GM12878 (cell line): ENCODE measurements at regions not wholly inside any gene's neighbourhood (a gene's known extent, or its start where the extent isn't known, plus 50 kb on each side); places are given as distances from the start of the nearest gene placed in this dataset.

Source experiments
- ATAC-seq: fragments of 200-7000 bp; cut with Tn5 transposase; 3 replicates; pipeline ENCODE4 v1.9.1; 2020; ENCODE audit warnings: mild to moderate bottlenecking, moderate library complexity
- BruUV-seq: library from RNA; stranded (reverse); fragments of 400-500 nt; replicated peaks from 2 replicates; lab custom pipeline; 2021; lab: Mats Ljungman, UMichigan
- CTCF ChIA-PET: fragments of 300-600 bp; sonication (Branson Sonifier 250); formaldehyde crosslinking; extraction: SDS; loops from one replicate; lab custom pipeline; 2021; ENCODE audit warnings: inconsistent platforms; lab: Yijun Ruan, JAX
- POLR2A ChIA-PET: fragments of 350-600 bp; formaldehyde crosslinking; extraction: SDS; loops from one replicate; lab custom pipeline; 2021; ENCODE audit warnings: inconsistent platforms; lab: Charles Lee
- RAD21 ChIA-PET: fragments of 300-600 bp; sonication (Branson Sonifier 250); formaldehyde crosslinking; loops from one replicate; lab custom pipeline; 2023; ENCODE audit warnings: antibody characterized with exemption; ENCODE audit not compliant: unreplicated experiment; lab: Charles Lee
- SMC1A ChIA-PET: fragments of 300-600 bp; sonication (Branson Sonifier 250); formaldehyde crosslinking; loops from one replicate; lab custom pipeline; 2023; ENCODE audit not compliant: unreplicated experiment, uncharacterized antibody; lab: Charles Lee
- DNase-seq: peaks from one replicate; pipeline ENCODE4 v3.0.0-alpha.2; 2011; ENCODE audit warnings: low read depth, low spot score
- FAIRE-seq: peaks from 3 replicates; lab custom pipeline; 2011; peaks lifted over from hg19 to GRCh38; lab: Jason Lieb, UNC
- H2AFZ ChIP-seq: 2 replicates; pipeline ENCODE4 v1.6.0; 2011; ENCODE audit warnings: low read depth, low read length, control low read depth; ENCODE audit not compliant: control insufficient read depth
- H3K27ac ChIP-seq: 2 replicates; pipeline ENCODE4 v1.5.1; 2011; ENCODE audit warnings: control low read depth; ENCODE audit not compliant: control insufficient read depth, insufficient read depth
- H3K27me3 ChIP-seq, 2 experiments: replicated peaks in 1 of 2; 2 replicates each; pipeline versions ENCODE4 v1.6.0 to v1.6.1; 2011; ENCODE audit warnings: low read length in 1 of 2; ENCODE audit not compliant: control insufficient read depth in 2 of 2, insufficient read depth in 2 of 2
- H3K36me3 ChIP-seq, 2 experiments: 2 replicates each; pipeline ENCODE4 v1.5.1; 2011; ENCODE audit warnings: low read length in 1 of 2; ENCODE audit not compliant: control insufficient read depth in 2 of 2, insufficient read depth in 2 of 2
- H3K4me1 ChIP-seq: 2 replicates; pipeline ENCODE4 v1.6.1; 2011; ENCODE audit warnings: mild to moderate bottlenecking, low read length, moderate library complexity, mixed read lengths; ENCODE audit not compliant: control insufficient read depth, insufficient read depth
- H3K4me2 ChIP-seq: 2 replicates; pipeline ENCODE4 v1.6.0; 2011; ENCODE audit warnings: control low read depth; ENCODE audit not compliant: control insufficient read depth, insufficient read depth
- H3K4me3 ChIP-seq: fragments of 200-600 bp; sonication (generic); 2 replicates; pipeline ENCODE4 v1.5.1; 2016
- H3K79me2 ChIP-seq: 2 replicates; pipeline ENCODE4 v1.6.0; 2011; ENCODE audit warnings: low read length; ENCODE audit not compliant: control insufficient read depth, insufficient read depth
- H3K9ac ChIP-seq: 2 replicates; pipeline ENCODE4 v1.8.0; 2011; ENCODE audit warnings: low read length, control low read depth, mixed read lengths; ENCODE audit not compliant: control insufficient read depth, insufficient read depth
- H3K9me3 ChIP-seq: replicated peaks from 3 replicates; pipeline ENCODE4 v1.5.1; 2011; ENCODE audit warnings: mild to moderate bottlenecking, low read length; ENCODE audit not compliant: control insufficient read depth, insufficient read depth
- H4K20me1 ChIP-seq: 2 replicates; pipeline ENCODE4 v1.6.0; 2011; ENCODE audit not compliant: control insufficient read depth, insufficient read depth
- CUX1 ChIP-seq: IDR thresholded peaks from 2 replicates; pipeline ENCODE4 v1.6.1; 2012; ENCODE audit warnings: improper control_type of control experiment, low read depth, low read length; ENCODE audit not compliant: insufficient replicate concordance
- EED ChIP-seq: sonication (generic); IDR thresholded peaks from 2 replicates; pipeline ENCODE4 v1.6.1; 2016; ENCODE audit warnings: antibody characterized with exemption, low read depth
- EZH2 ChIP-seq: IDR thresholded peaks from 2 replicates; pipeline ENCODE4 v1.6.1; 2012; ENCODE audit warnings: low read depth, mild to moderate bottlenecking, control low read depth, inconsistent platforms, low read length, borderline replicate concordance; ENCODE audit not compliant: control insufficient read depth
- IKZF2 ChIP-seq, 2 experiments: fragments of 450-650 bp; IDR thresholded peaks; 2 replicates each; pipeline ENCODE4 v1.6.1; 2017; ENCODE audit warnings: mild to moderate bottlenecking in 2 of 2, moderate library complexity in 2 of 2
- IRF5 ChIP-seq: fragments of 450-650 bp; IDR thresholded peaks from 2 replicates; pipeline ENCODE4 v1.6.1; 2017; ENCODE audit warnings: borderline replicate concordance
- KAT2A ChIP-seq: conservative IDR thresholded peaks from 2 replicates; pipeline ENCODE4 v1.6.1; 2011; ENCODE audit warnings: low read depth, low read length; ENCODE audit not compliant: control insufficient read depth
- KDM1A ChIP-seq: fragments of 200-600 bp; sonication (generic); IDR thresholded peaks from 2 replicates; pipeline ENCODE4 v1.6.1; 2016; ENCODE audit warnings: borderline replicate concordance
- KLF5 ChIP-seq: fragments of 450-650 bp; IDR thresholded peaks from 2 replicates; pipeline ENCODE4 v1.6.1; 2014; ENCODE audit warnings: mild to moderate bottlenecking; ENCODE audit not compliant: partially characterized antibody
- MEF2A ChIP-seq: IDR thresholded peaks from 2 replicates; pipeline ENCODE4 v1.6.1; 2011; ENCODE audit warnings: low read depth, mild to moderate bottlenecking, low read length, moderate library complexity; ENCODE audit not compliant: insufficient read depth
- NBN ChIP-seq: fragments of 450-650 bp; IDR thresholded peaks from 2 replicates; pipeline ENCODE4 v1.6.1; 2016
- NR2F1 ChIP-seq: fragments of 450-650 bp; conservative IDR thresholded peaks from 2 replicates; pipeline ENCODE4 v1.6.1; 2017; ENCODE audit warnings: mild to moderate bottlenecking
- POLR2A ChIP-seq: IDR thresholded peaks from 2 replicates; pipeline ENCODE4 v1.6.1; 2011; ENCODE audit warnings: low read depth, mild to moderate bottlenecking, low read length
- POLR2AphosphoS2 ChIP-seq: IDR thresholded peaks from 2 replicates; pipeline ENCODE4 v1.6.1; 2011; ENCODE audit warnings: low read depth, mild to moderate bottlenecking, low read length, improper control_type of control experiment, moderate library complexity
- RB1 ChIP-seq: fragments of 450-650 bp; formaldehyde crosslinking; IDR thresholded peaks from 2 replicates; pipeline ENCODE4 v1.6.1; 2017; ENCODE audit warnings: mild to moderate bottlenecking, borderline replicate concordance
- SREBF2 ChIP-seq: IDR thresholded peaks from 2 replicates; pipeline ENCODE4 v1.6.1; 2012; ENCODE audit warnings: mild to moderate bottlenecking, low read length
- TARDBP ChIP-seq: IDR thresholded peaks from 2 replicates; pipeline ENCODE4 v1.6.1; 2016; ENCODE audit warnings: borderline replicate concordance
- ZNF217 ChIP-seq: fragments of 450-650 bp; IDR thresholded peaks from 2 replicates; pipeline ENCODE4 v1.6.1; 2017; ENCODE audit warnings: antibody characterized with exemption, mild to moderate bottlenecking
- WGBS: methylation state at CpG from one replicate; pipeline ENCODE4 v1.1.6; 2016; ENCODE audit warnings: low lambda C conversion rate; ENCODE audit not compliant: insufficient replicate concordance, insufficient coverage; ENCODE audit errors: missing lambda C conversion rate; 5-methylcytosine and 5-hydroxymethylcytosine counted together
- in situ Hi-C: fragments of 300-500 bp; cut with MboI; formaldehyde crosslinking; loops from 9 replicates; pipeline ENCODE4 v1.14.3; 2018; ENCODE audit warnings: mixed read lengths
- intact Hi-C: fragments of 100-400 bp; cut with micrococcal nuclease; formaldehyde crosslinking; loops from one replicate; pipeline ENCODE4 v1.14.2; 2022; ENCODE audit not compliant: unreplicated experiment

- ChIA-PET CTCF (no interaction called here), SMC1A (no interaction called here), POLR2A (no interaction called here), RAD21 (no interaction called here)
- BruUV-seq: no TSS peak
- ATAC-seq (no peak), DNase-seq (no peak), FAIRE-seq (no peak)
- 28% methylated on average over 24 of the region's 24 CpGs for WGBS
- no peak overlapping the region for H3K4me2 ChIP-seq
- no peaks in the 10 kb centered on the region for H3K36me3 ChIP-seq
- intact Hi-C loops (no loop called here), in situ Hi-C loops (no loop called here)
- TF ChIP-seq NBN: no peak
- no peak for TF ChIP-seq RB1
- no peak for TF ChIP-seq EZH2
- no peak for TF ChIP-seq IRF5
- no peak for TF ChIP-seq MEF2A
- TF ChIP-seq POLR2AphosphoS2: no peak
- no peak for TF ChIP-seq KLF5
- no peak for TF ChIP-seq EED
- no peak for TF ChIP-seq POLR2A
- TF ChIP-seq NR2F1: no peak
- no peak for TF ChIP-seq SREBF2
- TF ChIP-seq IKZF2 (IDR thresholded peaks at IDR 0.05): no peak
- no peak for TF ChIP-seq ZNF217
- no peak for TF ChIP-seq KDM1A
- TF ChIP-seq KAT2A: no peak
- TF ChIP-seq CUX1: no peak
- no peak for TF ChIP-seq TARDBP
- no peaks in the 10 kb centered on the region for H4K20me1 ChIP-seq
- H3K9me3 ChIP-seq: no peaks in the 10 kb centered on the region
- no peak overlapping the region for H2AFZ ChIP-seq
- H3K9ac ChIP-seq: no peak overlapping the region
- H3K27me3 ChIP-seq: no peaks in the 10 kb centered on the region
- H3K4me1 ChIP-seq: no peaks in the 10 kb centered on the region
- H3K4me3 ChIP-seq: no peak overlapping the region
- H3K79me2 ChIP-seq: no peaks in the 10 kb centered on the region
- no peak overlapping the region for H3K27ac ChIP-seq
Observed at GRCh38 chr14:104295681-104296387, 157.4 kb downstream of the KIF26A start.
